Left forelimb (tissue), 1 donor: ENCODE measurements at regions not wholly inside any gene's neighbourhood (a gene's known extent, or its start where the extent isn't known, plus 50 kb on each side); places are given as distances from the start of the nearest gene placed in this dataset.

ENCODE experiments used
- DNase-seq: peaks from one replicate; pipeline ENCODE4 v3.0.0-alpha.2; 2018; ENCODE audit warnings: low spot score

DNA sequence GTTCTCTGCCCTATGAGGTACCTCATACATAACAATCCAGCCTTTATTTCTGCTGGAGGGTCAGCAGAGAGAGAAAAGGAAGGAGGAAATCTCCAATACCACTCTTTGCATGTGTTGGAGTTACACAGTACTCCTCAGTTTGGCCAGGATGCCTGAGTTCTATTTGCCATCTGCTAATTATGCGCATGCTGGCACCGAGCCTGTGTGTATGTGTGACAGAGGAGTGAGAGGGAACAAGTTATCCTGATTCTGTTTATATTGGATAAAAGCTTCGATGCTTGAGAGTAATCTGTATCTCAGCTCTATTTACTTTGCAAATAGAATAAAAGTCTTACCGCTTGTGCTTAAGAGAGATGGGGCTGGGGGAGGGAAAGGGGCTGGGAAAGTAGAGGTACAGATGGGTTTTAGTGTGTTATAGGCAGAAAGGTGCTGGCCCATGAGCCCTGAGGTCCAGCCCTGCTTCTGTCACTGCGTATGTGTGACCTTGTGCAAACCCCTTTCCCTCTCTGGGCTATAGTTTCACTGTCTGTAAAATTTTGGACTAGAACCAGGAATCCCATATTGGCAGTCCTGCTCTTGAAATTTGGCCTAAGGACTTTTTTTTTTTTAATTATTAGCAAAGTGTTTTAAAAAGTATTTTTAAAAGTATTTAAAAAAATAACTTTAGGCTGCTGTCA lies 54.5 kb upstream of the PLXNA2 start:
- DNase-seq: no peak

DNA sequence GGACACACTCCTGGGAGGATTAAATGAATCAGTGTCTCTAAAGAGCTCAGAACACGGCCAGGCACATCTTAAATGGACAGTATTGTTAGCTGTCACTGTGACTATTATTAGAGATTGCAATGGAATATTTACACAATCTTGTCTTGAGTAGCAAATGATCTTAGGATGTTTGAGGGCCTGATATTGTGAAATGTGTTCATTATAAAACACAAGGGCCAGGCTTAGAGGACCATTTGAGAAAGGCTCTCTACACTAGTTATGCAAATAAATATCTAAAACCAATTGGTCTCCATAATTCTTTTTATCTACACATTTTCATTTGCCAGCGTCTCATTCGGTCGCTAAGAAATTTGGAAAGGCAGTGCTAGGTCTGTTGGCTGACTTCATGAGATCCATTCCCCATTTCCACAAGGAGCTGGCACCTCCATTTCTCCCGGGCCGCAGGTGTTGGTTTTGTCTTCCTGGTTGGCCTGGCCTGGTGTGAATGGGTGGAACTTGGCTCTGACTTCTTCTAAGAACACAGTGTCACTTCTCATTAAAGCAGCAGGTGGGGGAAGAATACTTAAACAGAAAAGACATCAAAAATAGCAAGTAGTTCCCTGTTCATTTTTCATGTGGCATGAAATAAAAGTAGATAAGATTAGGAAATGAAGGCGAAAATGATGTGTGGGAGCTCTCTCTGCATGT lies 56.0 kb upstream of the PLXNA2 start:
- DNase-seq: no peak

- DNase-seq: no peak
Measured at GRCh38 chr1:208302699-208303238, 58.6 kb upstream of the PLXNA2 start.

DNA sequence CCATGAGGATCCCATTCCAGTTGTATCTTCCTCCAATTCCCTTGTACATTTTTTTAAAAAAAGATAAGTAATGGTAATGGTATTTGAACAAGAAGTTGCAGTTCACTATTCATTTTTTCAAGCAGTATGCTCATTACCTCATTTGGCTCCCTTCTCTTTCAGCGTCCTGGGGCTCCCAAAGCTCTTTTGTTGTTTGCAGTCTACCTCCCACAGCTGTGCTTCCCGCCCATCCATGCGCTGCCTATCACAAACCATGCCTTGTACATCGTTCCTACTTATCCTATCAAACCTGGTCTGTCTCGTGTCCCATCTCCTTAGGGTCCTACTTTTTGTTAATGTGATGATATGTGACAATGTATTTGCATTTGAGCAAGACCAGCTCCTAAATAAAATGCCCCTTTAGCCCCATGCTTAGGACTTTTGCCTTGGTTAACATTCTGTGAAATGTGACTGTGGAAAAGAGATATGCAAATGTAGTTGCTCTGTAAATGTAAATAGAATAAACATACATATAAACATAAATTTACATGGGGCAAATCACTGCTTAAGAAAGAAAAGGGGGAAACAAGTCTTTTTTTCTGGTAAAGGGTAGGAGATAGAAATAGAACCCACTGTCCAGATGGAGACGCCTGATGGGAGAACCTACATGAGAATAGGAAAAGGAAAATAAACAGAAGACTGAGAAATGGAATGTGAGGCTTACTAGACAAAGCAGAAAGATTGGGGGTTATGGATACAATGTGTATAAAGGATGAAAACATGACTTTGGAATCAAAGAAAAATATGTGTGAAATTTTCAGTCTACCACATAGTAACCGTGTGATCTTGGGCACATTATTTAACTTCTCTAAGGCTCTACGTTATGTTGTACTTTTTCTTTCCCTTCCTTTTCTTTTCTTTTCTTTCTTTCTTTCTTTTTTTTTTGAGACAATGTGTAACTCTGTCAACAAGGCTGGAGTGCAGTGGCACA lies 59.8 kb upstream of the PLXNA2 start:
- DNase-seq: no peak

DNA sequence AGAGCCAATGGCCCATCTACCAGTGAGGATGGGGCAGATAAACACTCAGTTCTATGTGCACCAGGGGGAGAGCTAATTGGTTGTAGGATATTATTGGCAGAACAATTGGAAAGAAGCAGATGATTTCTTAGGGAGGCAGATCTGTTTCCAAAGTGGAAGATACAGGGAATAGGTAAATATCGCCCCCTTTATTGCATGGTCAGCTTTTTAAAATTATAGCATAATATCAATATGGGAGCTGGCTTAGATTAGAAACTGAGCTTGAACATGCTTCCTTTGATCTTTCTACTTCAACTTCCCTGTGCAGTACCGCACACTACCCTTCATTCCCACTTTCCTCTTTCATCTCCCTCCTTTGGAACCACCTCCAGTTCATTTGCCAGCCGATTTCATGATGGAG lies 64.0 kb upstream of the PLXNA2 start:
- DNase-seq: no peak

- DNase-seq: no peak
Measured at GRCh38 chr1:208309771-208310170, 65.6 kb upstream of the PLXNA2 start.

DNA sequence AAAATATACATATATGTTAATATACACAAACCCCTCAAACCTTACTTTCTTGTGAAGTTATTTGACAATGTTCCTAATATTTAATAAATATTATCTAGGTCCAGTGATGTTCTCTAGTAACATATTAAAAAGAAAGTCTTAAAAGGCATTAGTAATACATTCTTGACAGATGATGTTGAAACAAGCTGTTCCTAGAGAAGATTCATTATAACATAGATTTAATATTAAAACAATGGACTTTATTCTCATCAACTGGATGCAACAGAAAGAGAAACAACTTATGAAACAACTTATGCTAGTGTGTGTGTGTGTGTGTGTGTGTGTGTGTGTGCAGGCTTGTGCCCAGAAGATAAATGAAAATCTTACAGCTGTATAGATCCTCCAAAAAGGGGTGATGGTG lies 68.5 kb upstream of the PLXNA2 start:
- DNase-seq: no peak

DNA sequence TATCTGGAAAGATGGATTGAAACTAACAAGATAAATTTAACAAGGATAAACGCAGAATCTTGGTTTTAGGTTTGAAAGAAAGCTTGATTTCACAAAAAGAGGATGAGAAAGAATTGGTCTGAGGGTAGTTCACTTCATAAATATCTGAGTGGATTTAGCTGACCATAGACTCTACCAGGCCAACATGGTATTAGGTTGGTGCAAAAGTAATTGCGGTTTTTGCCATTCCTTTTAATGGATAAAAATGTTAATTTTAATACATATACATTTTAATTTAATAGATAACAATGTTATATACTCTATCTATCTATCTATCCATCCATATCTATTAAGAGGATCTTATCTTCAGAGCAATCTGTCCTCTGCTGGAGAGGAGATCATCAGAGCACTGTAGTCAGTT lies 70.2 kb upstream of the PLXNA2 start:
- DNase-seq: no peak

DNA sequence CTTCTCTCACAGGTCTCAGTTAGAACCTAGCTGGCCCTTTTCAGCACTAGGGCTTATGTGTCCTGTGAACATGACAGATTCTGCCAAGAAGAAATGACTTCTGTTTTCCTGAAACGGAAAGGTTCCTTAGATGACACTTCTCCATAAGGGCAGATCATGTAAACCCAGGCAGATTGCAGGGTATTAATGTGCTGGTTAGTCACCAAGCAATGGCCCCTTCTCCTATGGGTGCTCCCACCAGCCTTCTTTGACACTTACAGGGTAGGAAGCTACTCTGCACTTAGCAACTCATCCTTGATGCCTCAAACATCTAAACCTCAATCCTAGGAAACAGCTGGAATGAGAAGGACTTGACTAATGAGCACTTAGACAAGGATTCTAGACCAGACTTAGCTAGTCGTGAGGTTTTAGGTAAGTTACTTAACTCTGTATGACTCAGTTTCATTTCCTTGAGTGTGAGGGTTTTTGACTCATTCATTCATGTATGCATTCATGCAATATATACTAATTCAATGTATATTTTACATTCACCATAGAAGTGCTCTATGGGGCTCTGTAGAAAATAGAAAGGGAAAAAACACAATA lies 74.1 kb upstream of the PLXNA2 start:
- DNase-seq: no peak

GRCh38 chr1:208324005-208324404 lies 79.8 kb upstream of the PLXNA2 start:
- no peak for DNase-seq

GRCh38 chr1:208326033-208326432 lies 81.8 kb upstream of the PLXNA2 start:
- DNase-seq: no peak

DNA sequence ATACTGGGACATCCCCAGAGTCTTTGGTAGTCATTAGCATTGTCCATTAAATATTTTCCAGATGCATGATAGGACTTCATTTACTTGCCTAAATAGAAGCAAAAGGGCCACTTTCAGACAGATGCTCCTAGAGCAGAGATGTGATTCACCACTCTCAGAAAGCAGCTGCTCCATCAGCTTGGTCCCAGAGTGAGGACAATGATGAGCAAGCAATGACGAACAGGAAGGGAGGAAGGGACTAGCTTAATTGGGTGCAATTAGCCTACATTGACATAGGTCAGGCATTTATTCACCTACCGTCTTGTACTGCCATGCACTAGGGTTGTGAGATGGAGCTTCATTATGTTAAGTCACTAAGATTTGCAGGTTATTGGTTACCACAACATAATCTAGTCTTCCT lies 85.1 kb upstream of the PLXNA2 start:
- DNase-seq: no peak

- DNase-seq: no peak
Measured at GRCh38 chr1:208332036-208332773, 88.0 kb upstream of the PLXNA2 start.

DNA sequence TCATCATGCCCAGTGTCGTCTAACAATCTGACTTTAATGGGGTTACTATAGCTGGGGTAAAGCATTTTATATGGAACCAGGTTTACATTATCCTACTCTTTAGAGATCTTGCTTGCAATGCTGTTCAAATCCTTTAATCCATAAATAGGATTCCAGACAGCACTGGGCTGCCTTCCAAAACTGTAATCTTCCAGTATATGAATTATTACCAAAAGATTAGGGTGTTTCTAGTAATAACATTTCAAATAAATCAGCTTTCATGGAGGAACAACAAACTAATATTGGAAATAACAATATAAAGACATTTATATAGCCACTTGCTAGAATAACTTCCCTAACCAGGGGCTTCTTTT lies 88.6 kb upstream of the PLXNA2 start:
- DNase-seq: no peak

- no peak for DNase-seq
Measured at GRCh38 chr1:208333676-208334075, 89.5 kb upstream of the PLXNA2 start.

- DNase-seq: no peak
Measured at GRCh38 chr1:208335371-208336136, 91.4 kb upstream of the PLXNA2 start.

DNA sequence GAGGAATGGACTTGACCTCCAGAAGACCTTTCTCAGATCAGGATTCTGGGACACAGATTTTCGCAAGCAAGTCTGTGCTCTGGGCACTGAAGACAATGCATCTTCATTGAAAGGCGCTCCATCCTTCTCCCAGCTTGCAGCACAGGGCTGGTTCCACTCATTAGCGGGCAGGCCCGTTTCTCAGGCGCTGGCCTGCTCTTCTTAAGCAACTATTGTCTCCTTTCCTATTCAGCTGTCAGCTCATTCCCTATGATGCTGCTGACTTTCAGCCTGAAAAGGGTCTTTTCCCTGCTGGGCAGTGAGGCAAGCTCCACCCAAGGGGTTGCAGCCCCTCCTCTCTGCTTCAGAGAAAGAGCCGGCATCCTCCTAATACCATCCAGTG lies 91.9 kb upstream of the PLXNA2 start:
- no peak for DNase-seq

DNA sequence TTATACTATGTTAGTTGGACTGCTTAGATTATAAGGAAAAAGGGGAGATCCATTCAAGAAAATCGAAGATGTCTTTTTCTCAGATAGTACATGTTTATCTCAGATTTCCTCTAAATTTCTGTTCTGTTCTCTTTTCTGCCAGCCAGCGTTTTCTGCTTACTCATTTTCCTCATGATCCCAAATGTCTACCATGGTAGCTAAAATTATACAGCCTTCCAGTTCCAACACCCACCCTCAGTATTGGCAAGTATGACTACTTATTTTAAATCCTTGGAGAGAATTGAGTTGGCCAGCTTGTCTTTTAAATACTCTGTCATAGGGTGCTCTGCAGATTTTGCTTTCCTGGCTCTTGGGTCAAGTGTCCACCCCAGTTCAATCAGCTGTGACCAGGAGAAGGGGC lies 95.7 kb upstream of the PLXNA2 start:
- DNase-seq: no peak

DNA sequence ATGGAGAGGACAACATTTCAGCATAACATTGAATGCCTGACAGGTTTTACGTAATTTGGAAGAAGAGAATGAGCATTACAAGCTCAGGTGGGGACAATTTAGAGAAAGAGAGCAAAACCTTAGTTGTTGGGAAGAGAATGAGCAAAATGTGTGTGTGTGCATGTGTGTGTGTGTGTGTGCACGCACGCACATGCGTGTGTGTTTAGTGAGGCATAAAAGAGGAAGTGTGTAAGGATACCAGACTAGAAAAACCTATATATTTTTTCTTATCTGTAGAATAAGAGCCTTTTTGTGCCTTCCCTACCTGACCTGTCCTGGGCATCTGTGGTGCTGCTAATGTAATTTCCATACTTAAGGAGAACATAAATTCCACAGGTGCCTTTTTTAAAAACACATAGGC lies 99.0 kb upstream of the PLXNA2 start:
- no peak for DNase-seq

- no peak for DNase-seq
Measured at GRCh38 chr1:208344202-208344857, 100.1 kb upstream of the PLXNA2 start.
